Kidney (tissue), 13 donors: ENCODE measurements at regions not wholly inside any gene's neighbourhood (a gene's known extent, or its start where the extent isn't known, plus 50 kb on each side); places are given as distances from the start of the nearest gene placed in this dataset.

Experiments
- DNase-seq, 5 donors: peaks; one replicate each; pipeline ENCODE4 v3.0.0-alpha.2; 2013 to 2020
- FAIRE-seq: peaks from 2 replicates; lab custom pipeline; 2012; peaks lifted over from hg19 to GRCh38; lab: Jason Lieb, UNC
- H3K27ac ChIP-seq, 2 donors: one replicate each; pipeline ENCODE4 v1.7.0; 2013; ENCODE audit warnings: low read depth in 2 of 2, low read length in 2 of 2, inconsistent platforms in 1 of 2
- H3K27me3 ChIP-seq: one replicate; pipeline ENCODE4 v1.7.1; 2013; ENCODE audit warnings: low read length, inconsistent platforms; ENCODE audit not compliant: control insufficient read depth, insufficient read depth
- H3K36me3 ChIP-seq, 3 donors: one replicate each; pipeline versions ENCODE4 v1.7.0 to v1.7.1; 2013; ENCODE audit warnings: low read length in 3 of 3, control low read depth in 1 of 3, inconsistent platforms in 1 of 3; ENCODE audit not compliant: insufficient read depth in 3 of 3, control insufficient read depth in 2 of 3
- H3K4me1 ChIP-seq, 3 donors: one replicate each; pipeline versions ENCODE4 v1.7.0 to v1.7.1; 2013; ENCODE audit warnings: low read length in 3 of 3, inconsistent platforms in 1 of 3, low read depth in 1 of 3; ENCODE audit not compliant: control insufficient read depth in 2 of 3, insufficient read depth in 2 of 3
- H3K4me3 ChIP-seq, 3 donors: one replicate each; pipeline versions ENCODE4 v1.7.0 to v1.8.1; 2013; ENCODE audit warnings: low read length in 3 of 3, control low read depth in 1 of 3, inconsistent platforms in 1 of 3
- H3K9ac ChIP-seq, 3 donors: one replicate each; pipeline versions ENCODE4 v1.7.0 to v1.7.1; 2013; ENCODE audit warnings: low read length in 3 of 3, control low read depth in 1 of 3, inconsistent platforms in 1 of 3
- H3K9me3 ChIP-seq, 3 donors: one replicate each; pipeline versions ENCODE4 v1.7.0 to v1.7.1; 2013; ENCODE audit warnings: low read length in 3 of 3, control low read depth in 1 of 3, inconsistent platforms in 1 of 3; ENCODE audit not compliant: control insufficient read depth in 2 of 3, insufficient read depth in 1 of 3
- CTCF ChIP-seq: IDR thresholded peaks from 3 replicates; pipeline ENCODE4 v1.5.1; 2012; ENCODE audit warnings: mild to moderate bottlenecking, moderate library complexity, borderline replicate concordance; ENCODE audit not compliant: insufficient read depth; ENCODE audit errors: extremely low read depth
- intact Hi-C: fragments of 100-400 bp; cut with DNase I; formaldehyde crosslinking; loops from one replicate; pipeline ENCODE4 v1.11.1; 2022
- donor health status: control.
- donor health status: control.
- donor health status: control.
- donor health status: control.
- donor health status: control.
- donor health status: DM: yes; HTN: yes; CAD: no.
- donor health status: Normal renal cell carcinoma (clear cell type).

- no peak for FAIRE-seq
Measured at GRCh38 chr20:1754749-1755148, 97.2 kb upstream of the SIRPG start.

GRCh38 chr20:1754306-1754705 lies 96.7 kb upstream of the SIRPG start:
- intact Hi-C loops, result no loop called here
- Histone ChIP-seq H3K36me3 (no peaks in the 10 kb centered on the region), H3K4me3 (no peak overlapping the region), H3K27me3 (no peaks in the 10 kb centered on the region), H3K9ac (no peak overlapping the region), H3K27ac (no peak overlapping the region), H3K9me3 (no peaks in the 10 kb centered on the region), H3K4me1 (peaks cover 0 to 11% (median 2%) of the 10 kb centered on the region in 3 donors)
- FAIRE-seq (no peak), DNase-seq (no peak)
- TF ChIP-seq CTCF, result no peak

More at GRCh38 chr20:1754749-1755148, 97.2 kb upstream of the SIRPG start:
- H3K27ac ChIP-seq, result no peak overlapping the region
- intact Hi-C loops, result no loop called here
- H3K9me3 ChIP-seq, result no peaks in the 10 kb centered on the region
- H3K4me3 ChIP-seq, result no peak overlapping the region
- no peaks in the 10 kb centered on the region for H3K36me3 ChIP-seq
- no peak overlapping the region for H3K9ac ChIP-seq
- no peak for DNase-seq
- H3K4me1 ChIP-seq, result peaks cover 0 to 11% (median 2%) of the 10 kb centered on the region in 3 donors
- no peak for TF ChIP-seq CTCF
- H3K27me3 ChIP-seq, result no peaks in the 10 kb centered on the region

GRCh38 chr20:1752045-1752444 lies 94.5 kb upstream of the SIRPG start:
- Histone ChIP-seq H3K4me1 (peaks cover 0 to 2% (median 0%) of the 10 kb centered on the region in 3 donors), H3K36me3 (no peaks in the 10 kb centered on the region), H3K4me3 (no peak overlapping the region), H3K9ac (no peak overlapping the region), H3K9me3 (no peaks in the 10 kb centered on the region), H3K27me3 (no peaks in the 10 kb centered on the region), H3K27ac (no peak overlapping the region)
- no peak for TF ChIP-seq CTCF
- FAIRE-seq (no peak), DNase-seq (no peak)
- intact Hi-C loops, result no loop called here

GRCh38 chr20:1748777-1749176 lies 91.2 kb upstream of the SIRPG start:
- Histone ChIP-seq H3K27ac (no peak overlapping the region), H3K36me3 (no peaks in the 10 kb centered on the region), H3K9me3 (no peaks in the 10 kb centered on the region), H3K4me1 (no peaks in the 10 kb centered on the region), H3K27me3 (no peaks in the 10 kb centered on the region), H3K4me3 (no peak overlapping the region), H3K9ac (no peak overlapping the region)
- FAIRE-seq, result no peak
- no peak for DNase-seq
- intact Hi-C loops, result no loop called here
- no peak for TF ChIP-seq CTCF
